GM12878 (cell line): ENCODE measurements at regions not wholly inside any gene's neighbourhood (a gene's known extent, or its start where the extent isn't known, plus 50 kb on each side); places are given as distances from the start of the nearest gene placed in this dataset.

Experiments
- ATAC-seq: fragments of 200-7000 bp; cut with Tn5 transposase; 3 replicates; pipeline ENCODE4 v1.9.1; 2020; ENCODE audit warnings: mild to moderate bottlenecking, moderate library complexity
- BruUV-seq: library from RNA; stranded (reverse); fragments of 400-500 nt; replicated peaks from 2 replicates; lab custom pipeline; 2021; lab: Mats Ljungman, UMichigan
- CTCF ChIA-PET: fragments of 300-600 bp; sonication (Branson Sonifier 250); formaldehyde crosslinking; extraction: SDS; loops from one replicate; lab custom pipeline; 2021; ENCODE audit warnings: inconsistent platforms; lab: Yijun Ruan, JAX
- POLR2A ChIA-PET: fragments of 350-600 bp; formaldehyde crosslinking; extraction: SDS; loops from one replicate; lab custom pipeline; 2021; ENCODE audit warnings: inconsistent platforms; lab: Charles Lee
- RAD21 ChIA-PET: fragments of 300-600 bp; sonication (Branson Sonifier 250); formaldehyde crosslinking; loops from one replicate; lab custom pipeline; 2023; ENCODE audit warnings: antibody characterized with exemption; ENCODE audit not compliant: unreplicated experiment; lab: Charles Lee
- SMC1A ChIA-PET: fragments of 300-600 bp; sonication (Branson Sonifier 250); formaldehyde crosslinking; loops from one replicate; lab custom pipeline; 2023; ENCODE audit not compliant: unreplicated experiment, uncharacterized antibody; lab: Charles Lee
- DNase-seq: peaks from one replicate; pipeline ENCODE4 v3.0.0-alpha.2; 2011; ENCODE audit warnings: low read depth, low spot score
- FAIRE-seq: peaks from 3 replicates; lab custom pipeline; 2011; peaks lifted over from hg19 to GRCh38; lab: Jason Lieb, UNC
- H2AFZ ChIP-seq: 2 replicates; pipeline ENCODE4 v1.6.0; 2011; ENCODE audit warnings: low read depth, low read length, control low read depth; ENCODE audit not compliant: control insufficient read depth
- H3K27ac ChIP-seq: 2 replicates; pipeline ENCODE4 v1.5.1; 2011; ENCODE audit warnings: control low read depth; ENCODE audit not compliant: control insufficient read depth, insufficient read depth
- H3K27me3 ChIP-seq, 2 experiments: replicated peaks in 1 of 2; 2 replicates each; pipeline versions ENCODE4 v1.6.0 to v1.6.1; 2011; ENCODE audit warnings: low read length in 1 of 2; ENCODE audit not compliant: control insufficient read depth in 2 of 2, insufficient read depth in 2 of 2
- H3K36me3 ChIP-seq, 2 experiments: 2 replicates each; pipeline ENCODE4 v1.5.1; 2011; ENCODE audit warnings: low read length in 1 of 2; ENCODE audit not compliant: control insufficient read depth in 2 of 2, insufficient read depth in 2 of 2
- H3K4me1 ChIP-seq: 2 replicates; pipeline ENCODE4 v1.6.1; 2011; ENCODE audit warnings: mild to moderate bottlenecking, low read length, moderate library complexity, mixed read lengths; ENCODE audit not compliant: control insufficient read depth, insufficient read depth
- H3K4me2 ChIP-seq: 2 replicates; pipeline ENCODE4 v1.6.0; 2011; ENCODE audit warnings: control low read depth; ENCODE audit not compliant: control insufficient read depth, insufficient read depth
- H3K4me3 ChIP-seq: fragments of 200-600 bp; sonication (generic); 2 replicates; pipeline ENCODE4 v1.5.1; 2016
- H3K79me2 ChIP-seq: 2 replicates; pipeline ENCODE4 v1.6.0; 2011; ENCODE audit warnings: low read length; ENCODE audit not compliant: control insufficient read depth, insufficient read depth
- H3K9ac ChIP-seq: 2 replicates; pipeline ENCODE4 v1.8.0; 2011; ENCODE audit warnings: low read length, control low read depth, mixed read lengths; ENCODE audit not compliant: control insufficient read depth, insufficient read depth
- H3K9me3 ChIP-seq: replicated peaks from 3 replicates; pipeline ENCODE4 v1.5.1; 2011; ENCODE audit warnings: mild to moderate bottlenecking, low read length; ENCODE audit not compliant: control insufficient read depth, insufficient read depth
- H4K20me1 ChIP-seq: 2 replicates; pipeline ENCODE4 v1.6.0; 2011; ENCODE audit not compliant: control insufficient read depth, insufficient read depth
- BMI1 ChIP-seq: fragments of 450-650 bp; IDR thresholded peaks from 2 replicates; pipeline ENCODE4 v1.6.1; 2016; ENCODE audit warnings: mild to moderate bottlenecking, moderate library complexity, borderline replicate concordance
- CHD4 ChIP-seq: fragments of 200-600 bp; sonication (generic); IDR thresholded peaks from 2 replicates; pipeline ENCODE4 v1.6.1; 2016; ENCODE audit warnings: mild to moderate bottlenecking
- MXI1 ChIP-seq: fragments of 150-350 bp; IDR thresholded peaks from 2 replicates; pipeline ENCODE4 v1.6.1; 2011; ENCODE audit warnings: low read depth, mild to moderate bottlenecking, inconsistent platforms, low read length, improper control_type of control experiment
- NRF1 ChIP-seq: conservative IDR thresholded peaks from 2 replicates; pipeline ENCODE4 v1.6.1; 2011; ENCODE audit warnings: mild to moderate bottlenecking, low read depth, low read length, improper control_type of control experiment
- RAD51 ChIP-seq: fragments of 450-650 bp; IDR thresholded peaks from 2 replicates; pipeline ENCODE4 v1.6.1; 2016; ENCODE audit warnings: moderate library complexity, mild to moderate bottlenecking, inconsistent platforms
- SIN3A ChIP-seq: IDR thresholded peaks from 2 replicates; pipeline ENCODE4 v1.6.1; 2012; ENCODE audit warnings: low read depth, low read length, improper control_type of control experiment
- SMARCA5 ChIP-seq: fragments of 450-650 bp; IDR thresholded peaks from 2 replicates; pipeline ENCODE4 v1.6.1; 2017; ENCODE audit warnings: mild to moderate bottlenecking
- USF1 ChIP-seq: IDR thresholded peaks from 2 replicates; pipeline ENCODE4 v1.6.1; 2011; ENCODE audit warnings: borderline replicate concordance, low read depth, mild to moderate bottlenecking, moderate library complexity, mixed read lengths, low read length; ENCODE audit not compliant: insufficient read depth; ENCODE audit errors: extremely low read length
- ZBED1 ChIP-seq: IDR thresholded peaks from 2 replicates; pipeline ENCODE4 v1.6.1; 2016; ENCODE audit warnings: borderline replicate concordance
- ZNF207 ChIP-seq: fragments of 450-650 bp; IDR thresholded peaks from 2 replicates; pipeline ENCODE4 v1.6.1; 2014; ENCODE audit warnings: antibody characterized with exemption, mild to moderate bottlenecking, borderline replicate concordance
- ZNF217 ChIP-seq: fragments of 450-650 bp; IDR thresholded peaks from 2 replicates; pipeline ENCODE4 v1.6.1; 2017; ENCODE audit warnings: antibody characterized with exemption, mild to moderate bottlenecking
- ZZZ3 ChIP-seq: IDR thresholded peaks from 2 replicates; pipeline ENCODE4 v1.6.1; 2011; ENCODE audit warnings: low read depth; ENCODE audit not compliant: control insufficient read depth, insufficient read length
- WGBS: methylation state at CpG from one replicate; pipeline ENCODE4 v1.1.6; 2016; ENCODE audit warnings: low lambda C conversion rate; ENCODE audit not compliant: insufficient replicate concordance, insufficient coverage; ENCODE audit errors: missing lambda C conversion rate; 5-methylcytosine and 5-hydroxymethylcytosine counted together
- in situ Hi-C: fragments of 300-500 bp; cut with MboI; formaldehyde crosslinking; loops from 9 replicates; pipeline ENCODE4 v1.14.3; 2018; ENCODE audit warnings: mixed read lengths
- intact Hi-C: fragments of 100-400 bp; cut with micrococcal nuclease; formaldehyde crosslinking; loops from one replicate; pipeline ENCODE4 v1.14.2; 2022; ENCODE audit not compliant: unreplicated experiment
- TF ChIP-seq, protein P1 (sequence below): IDR thresholded peaks from 2 replicates; pipeline ENCODE4 v1.6.1; 2012; ENCODE audit warnings: low read depth, low read length, improper control_type of control experiment
- TF ChIP-seq, protein P2 (sequence below): fragments of 150-350 bp; IDR thresholded peaks from 2 replicates; pipeline ENCODE4 v1.6.1; 2016; ENCODE audit warnings: low read depth, low read length

- Histone ChIP-seq H3K4me1 (no peaks in the 10 kb centered on the region), H3K27ac (no peak overlapping the region), H3K79me2 (no peaks in the 10 kb centered on the region), H3K9me3 (no peaks in the 10 kb centered on the region), H3K4me2 (no peak overlapping the region), H3K4me3 (no peak overlapping the region), H3K9ac (no peak overlapping the region), H2AFZ (no peak overlapping the region), H3K36me3 (no peaks in the 10 kb centered on the region), H4K20me1 (no peaks in the 10 kb centered on the region), H3K27me3 (no peaks in the 10 kb centered on the region)
- in situ Hi-C loops: no loop called here
- DNase-seq (no peak), FAIRE-seq (no peak)
- ChIA-PET RAD21 (no interaction called here), SMC1A (no interaction called here), CTCF (interaction anchor here (0.5 kb wide), 1 partner anchor 52 kb away, joined by 3 read pairs; no protein-coding TSS in a partner anchor)
- BruUV-seq: no TSS peak
- WGBS: 51% methylated on average over 10 of the region's 10 CpGs
- TF ChIP-seq SMARCA5: no peak
- no peak for TF ChIP-seq CHD4
- no peak for TF ChIP-seq ZNF217
- TF ChIP-seq MXI1: no peak
- TF ChIP-seq, protein P1, sequence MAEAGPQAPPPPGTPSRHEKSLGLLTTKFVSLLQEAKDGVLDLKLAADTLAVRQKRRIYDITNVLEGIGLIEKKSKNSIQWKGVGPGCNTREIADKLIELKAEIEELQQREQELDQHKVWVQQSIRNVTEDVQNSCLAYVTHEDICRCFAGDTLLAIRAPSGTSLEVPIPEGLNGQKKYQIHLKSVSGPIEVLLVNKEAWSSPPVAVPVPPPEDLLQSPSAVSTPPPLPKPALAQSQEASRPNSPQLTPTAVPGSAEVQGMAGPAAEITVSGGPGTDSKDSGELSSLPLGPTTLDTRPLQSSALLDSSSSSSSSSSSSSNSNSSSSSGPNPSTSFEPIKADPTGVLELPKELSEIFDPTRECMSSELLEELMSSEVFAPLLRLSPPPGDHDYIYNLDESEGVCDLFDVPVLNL: no peak
- TF ChIP-seq SIN3A: no peak
- no peak for TF ChIP-seq ZZZ3
- TF ChIP-seq ZNF207: no peak
- no peak for TF ChIP-seq BMI1
- TF ChIP-seq USF1: no peak
- TF ChIP-seq ZBED1: no peak
- TF ChIP-seq RAD51: no peak
- TF ChIP-seq, protein P2, sequence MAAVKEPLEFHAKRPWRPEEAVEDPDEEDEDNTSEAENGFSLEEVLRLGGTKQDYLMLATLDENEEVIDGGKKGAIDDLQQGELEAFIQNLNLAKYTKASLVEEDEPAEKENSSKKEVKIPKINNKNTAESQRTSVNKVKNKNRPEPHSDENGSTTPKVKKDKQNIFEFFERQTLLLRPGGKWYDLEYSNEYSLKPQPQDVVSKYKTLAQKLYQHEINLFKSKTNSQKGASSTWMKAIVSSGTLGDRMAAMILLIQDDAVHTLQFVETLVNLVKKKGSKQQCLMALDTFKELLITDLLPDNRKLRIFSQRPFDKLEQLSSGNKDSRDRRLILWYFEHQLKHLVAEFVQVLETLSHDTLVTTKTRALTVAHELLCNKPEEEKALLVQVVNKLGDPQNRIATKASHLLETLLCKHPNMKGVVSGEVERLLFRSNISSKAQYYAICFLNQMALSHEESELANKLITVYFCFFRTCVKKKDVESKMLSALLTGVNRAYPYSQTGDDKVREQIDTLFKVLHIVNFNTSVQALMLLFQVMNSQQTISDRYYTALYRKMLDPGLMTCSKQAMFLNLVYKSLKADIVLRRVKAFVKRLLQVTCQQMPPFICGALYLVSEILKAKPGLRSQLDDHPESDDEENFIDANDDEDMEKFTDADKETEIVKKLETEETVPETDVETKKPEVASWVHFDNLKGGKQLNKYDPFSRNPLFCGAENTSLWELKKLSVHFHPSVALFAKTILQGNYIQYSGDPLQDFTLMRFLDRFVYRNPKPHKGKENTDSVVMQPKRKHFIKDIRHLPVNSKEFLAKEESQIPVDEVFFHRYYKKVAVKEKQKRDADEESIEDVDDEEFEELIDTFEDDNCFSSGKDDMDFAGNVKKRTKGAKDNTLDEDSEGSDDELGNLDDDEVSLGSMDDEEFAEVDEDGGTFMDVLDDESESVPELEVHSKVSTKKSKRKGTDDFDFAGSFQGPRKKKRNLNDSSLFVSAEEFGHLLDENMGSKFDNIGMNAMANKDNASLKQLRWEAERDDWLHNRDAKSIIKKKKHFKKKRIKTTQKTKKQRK: no peak
- TF ChIP-seq NRF1: no peak
- TF ChIP-seq, all 136 proteins: peak for 0
- POLR2A ChIA-PET: no interaction called here
- ATAC-seq: no peak
- intact Hi-C loops: no loop called here
Observed at GRCh38 chr10:129101232-129101980, 365.6 kb upstream of the MGMT start.
